CD4-positive, alpha-beta T cell treated with Interleukin-17A for 1 hour (primary cell): ENCODE measurements at regions not wholly inside any gene's neighbourhood (a gene's known extent, or its start where the extent isn't known, plus 50 kb on each side); places are given as distances from the start of the nearest gene placed in this dataset.

Experiments used
- DNase-seq: peaks from one replicate; pipeline ENCODE4 v3.0.0-alpha.2; 2020

- no peak for DNase-seq
Measured at GRCh38 chr9:108168236-108168850, 678.8 kb upstream of the KLF4 start.

DNA sequence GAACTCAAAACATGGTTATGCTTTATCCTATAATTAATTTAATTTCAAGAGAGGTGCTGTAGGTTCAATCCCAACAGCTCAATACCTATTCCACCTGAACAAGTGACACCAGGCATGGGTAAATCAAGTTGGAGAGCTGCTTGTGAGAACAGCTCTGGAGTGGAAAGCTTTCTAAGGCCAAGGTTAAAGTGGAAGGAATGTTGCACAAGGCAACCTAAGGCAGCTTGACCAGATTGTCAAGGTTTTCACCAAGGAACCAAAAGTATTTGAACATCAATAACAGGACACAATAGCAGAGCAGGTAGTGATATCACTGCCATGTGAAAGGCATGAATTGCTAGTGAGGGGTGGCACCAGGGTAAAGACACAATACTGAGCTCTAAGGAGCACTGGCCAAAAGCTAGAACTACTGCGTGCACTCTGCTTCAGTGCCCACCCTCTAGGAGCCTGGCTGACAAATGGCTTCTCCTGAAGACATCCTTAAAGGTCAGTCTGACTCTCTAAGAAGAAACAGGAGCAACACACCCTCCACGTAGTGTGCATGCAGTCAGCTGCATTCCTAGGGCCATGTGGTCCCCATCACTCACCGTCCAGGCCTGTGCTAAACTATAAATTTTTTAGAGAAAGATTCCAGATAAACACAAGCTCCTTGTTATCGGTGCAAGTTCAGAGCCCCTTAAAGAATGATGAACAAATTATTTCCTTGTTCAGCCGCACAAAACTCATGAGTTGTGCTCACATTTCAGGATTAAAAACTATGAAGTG is 677.7 kb upstream of the KLF4 start:
- no peak for DNase-seq

- no peak for DNase-seq
Measured at GRCh38 chr9:108166519-108166918, 677.0 kb upstream of the KLF4 start.

- no peak for DNase-seq
Measured at GRCh38 chr9:108163321-108164005, 673.9 kb upstream of the KLF4 start.

- no peak for DNase-seq
Measured at GRCh38 chr9:108162664-108163063, 673.1 kb upstream of the KLF4 start.

DNA sequence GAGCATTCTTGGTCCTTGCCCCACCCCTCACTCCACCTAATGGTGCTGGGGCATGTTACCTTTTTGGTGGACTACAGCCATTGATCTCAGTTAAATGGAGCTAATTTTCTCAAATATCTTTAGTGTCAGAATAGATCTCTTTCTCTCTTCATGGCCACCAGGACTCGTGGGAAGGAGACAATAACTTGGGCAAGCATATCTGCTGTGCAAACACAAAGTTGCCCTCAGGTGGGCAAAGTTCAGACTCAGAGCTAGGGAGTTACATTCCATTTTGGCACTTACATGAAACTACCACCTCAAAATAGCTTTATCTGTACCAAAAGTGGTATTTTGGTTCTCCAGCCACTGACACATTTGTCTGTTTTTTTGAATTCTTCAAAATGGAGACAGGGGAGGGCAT is 671.9 kb upstream of the KLF4 start:
- DNase-seq = no peak

DNA sequence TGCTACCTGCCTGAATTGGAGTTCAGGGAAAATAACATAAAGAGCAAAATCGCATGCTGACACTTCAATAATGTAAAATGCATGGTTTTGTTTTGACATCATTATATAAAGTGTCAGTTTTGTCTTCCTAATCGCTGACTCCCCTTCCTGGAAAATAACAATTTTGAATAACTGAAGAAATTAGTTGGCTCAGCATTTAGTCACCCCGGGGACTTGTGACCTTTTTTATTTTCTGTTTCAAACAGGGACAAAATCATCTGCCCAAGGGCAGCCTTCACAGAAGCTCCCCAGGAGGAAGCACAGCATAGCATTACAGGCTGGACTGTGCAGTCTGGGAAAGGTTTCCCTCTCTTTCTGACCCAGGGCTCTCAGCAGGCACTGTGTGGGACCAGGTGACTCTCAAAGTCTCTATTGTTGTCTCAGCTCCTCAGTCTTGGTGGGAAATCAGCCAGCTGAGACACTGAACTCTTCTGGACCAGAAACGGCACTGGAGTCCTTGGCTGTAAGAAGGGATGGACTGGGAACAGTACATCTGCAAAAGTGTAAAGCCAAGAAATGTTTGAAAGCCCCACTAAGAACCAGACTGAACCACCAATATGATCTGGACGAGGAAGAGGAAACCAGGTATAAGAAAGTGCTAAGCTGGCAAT is 671.3 kb upstream of the KLF4 start:
- no peak for DNase-seq

DNA sequence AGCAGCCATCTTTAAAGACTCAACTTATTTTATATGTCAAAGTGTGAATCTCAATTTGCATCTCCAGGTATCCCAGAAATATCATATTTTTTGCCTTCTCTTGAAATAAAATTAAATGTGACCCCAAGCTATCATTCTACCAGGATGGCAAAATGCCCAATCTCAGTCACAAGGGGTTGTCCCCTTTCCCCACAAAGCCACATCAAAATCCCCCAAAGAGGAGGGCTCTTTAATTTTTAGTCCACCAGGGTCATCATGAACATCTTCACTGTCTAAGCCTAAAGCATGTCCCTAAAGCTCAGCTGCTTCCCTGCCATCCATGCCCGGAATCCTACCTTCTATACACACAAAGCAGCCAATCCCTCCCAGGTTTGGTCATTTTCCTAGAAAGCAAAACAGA is 670.5 kb upstream of the KLF4 start:
- no peak for DNase-seq

DNA sequence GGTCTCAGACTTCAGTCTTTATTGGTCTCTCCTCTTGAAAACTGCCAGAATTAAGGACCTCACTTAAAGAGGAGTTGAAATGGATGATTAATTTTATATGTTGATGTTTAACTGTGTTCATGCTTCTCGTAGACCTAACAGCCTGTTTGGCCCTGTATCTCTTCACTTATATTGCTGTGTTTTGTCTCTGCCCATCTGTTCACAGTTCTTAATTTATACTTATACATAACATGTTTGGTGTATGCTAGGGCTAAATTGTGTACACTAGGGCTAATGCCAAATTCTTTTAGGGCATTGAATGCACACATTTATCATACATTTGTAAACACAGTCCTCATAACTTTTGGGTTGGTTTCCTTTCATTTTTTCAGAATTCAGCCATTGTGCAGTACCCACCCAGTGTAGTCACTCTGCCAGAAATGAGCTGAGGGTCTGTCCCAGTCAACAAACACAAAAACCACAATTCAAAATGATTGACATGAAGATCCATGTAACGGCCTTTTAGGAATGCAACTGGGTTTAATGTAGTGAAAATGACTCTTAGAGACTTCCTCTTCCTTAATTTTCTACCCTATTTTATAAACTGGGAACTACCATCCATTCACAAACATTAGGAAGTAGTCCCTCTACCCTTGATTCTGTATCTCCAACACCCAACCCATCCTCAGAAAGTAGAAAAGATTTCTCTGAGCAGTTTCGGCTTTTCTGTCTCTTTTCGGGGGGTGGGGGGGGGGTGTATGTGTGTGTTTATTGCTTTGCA is 668.8 kb upstream of the KLF4 start:
- DNase-seq = no peak

DNA sequence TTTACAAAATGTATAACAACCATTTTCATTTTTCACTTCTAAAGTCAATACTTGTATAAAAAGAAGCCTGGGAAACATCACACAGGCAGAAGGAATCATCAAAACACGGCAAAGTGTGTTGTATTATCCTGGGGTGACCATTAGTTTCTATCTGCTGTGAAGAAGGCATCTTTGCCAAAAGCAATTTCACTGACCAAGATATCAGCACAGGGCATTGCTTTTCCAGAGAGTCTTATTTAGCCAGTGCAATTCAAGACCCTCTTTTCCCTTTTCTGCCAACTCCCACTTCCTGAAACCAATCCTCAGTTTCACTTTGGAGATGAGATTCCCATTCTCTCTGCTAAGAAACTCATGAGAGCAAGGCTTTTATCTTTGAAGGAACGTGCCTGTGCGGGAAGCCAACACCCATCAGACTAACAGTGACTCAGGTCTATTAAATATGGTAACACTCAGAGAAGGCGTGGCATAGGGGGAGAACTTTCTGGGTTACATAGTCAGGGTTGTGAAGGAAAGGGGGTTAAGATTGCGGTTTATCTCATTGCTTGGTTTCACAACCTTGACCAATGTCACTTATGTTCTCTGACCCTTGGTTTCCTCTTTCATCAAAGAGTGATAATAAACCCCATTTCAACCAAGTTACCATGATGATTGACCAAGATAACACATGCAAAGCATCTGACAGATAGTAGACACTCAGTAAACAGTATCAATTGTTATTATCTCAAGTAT is 666.9 kb upstream of the KLF4 start:
- DNase-seq = no peak

DNA sequence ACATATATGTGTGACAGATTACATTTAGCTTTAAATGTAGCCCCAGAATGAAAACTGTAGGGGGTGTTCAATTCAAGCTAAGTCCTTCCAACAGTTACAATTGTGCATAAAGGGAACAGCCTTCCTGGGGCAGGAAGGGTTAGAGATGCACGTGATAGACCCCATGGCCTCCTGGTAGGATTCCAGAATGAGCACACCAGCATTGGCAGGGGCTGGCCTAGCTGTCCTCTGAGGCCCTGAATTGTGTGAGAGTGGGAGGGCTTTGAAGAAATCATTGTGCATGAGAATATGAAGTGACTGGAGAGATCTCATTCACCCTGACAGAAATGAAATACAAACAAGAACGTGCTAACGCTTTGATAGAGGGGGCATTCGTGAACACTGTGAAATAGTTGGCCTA is 663.8 kb upstream of the KLF4 start:
- no peak for DNase-seq

DNA sequence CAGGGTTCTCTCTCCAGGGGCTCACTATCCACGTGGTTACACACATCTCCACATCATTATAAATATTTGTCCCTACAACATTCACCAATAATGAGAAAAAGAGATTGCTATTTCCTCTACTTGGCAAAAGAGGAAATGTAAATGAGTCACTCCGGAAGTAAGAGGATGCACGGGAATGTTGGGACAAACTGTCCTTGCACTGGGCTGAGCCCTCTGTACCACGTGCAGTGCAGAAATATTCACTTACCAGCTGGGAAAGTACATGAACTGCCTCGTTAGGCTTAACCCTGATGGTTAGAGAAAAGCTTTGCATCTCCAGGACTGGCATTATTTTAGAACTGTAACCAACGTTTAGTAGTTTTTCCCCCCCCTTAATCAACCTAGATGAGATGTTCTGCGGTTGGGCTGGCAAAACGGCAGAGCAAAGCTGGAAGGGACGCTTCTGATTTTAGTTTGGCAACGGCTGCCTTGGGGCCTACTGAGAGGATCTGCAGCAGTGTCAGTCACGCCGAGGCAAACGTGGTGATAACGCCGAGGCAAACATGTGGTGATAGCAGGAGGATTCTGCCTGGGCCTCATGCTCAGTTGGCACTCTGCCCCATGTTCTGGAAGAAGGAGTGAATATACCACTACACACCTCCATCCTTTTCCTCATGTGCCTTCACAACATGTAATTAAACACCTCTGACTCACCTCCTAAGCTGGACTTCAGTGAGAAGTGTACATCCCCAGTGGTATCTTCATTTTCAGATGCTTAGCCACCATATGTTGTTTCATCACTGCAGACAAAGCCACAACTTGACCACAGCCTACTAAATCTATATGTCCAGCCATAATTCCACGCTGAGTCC is 661.4 kb upstream of the KLF4 start:
- DNase-seq = no peak

GRCh38 chr9:108149326-108149725 is 659.8 kb upstream of the KLF4 start:
- DNase-seq = no peak

DNA sequence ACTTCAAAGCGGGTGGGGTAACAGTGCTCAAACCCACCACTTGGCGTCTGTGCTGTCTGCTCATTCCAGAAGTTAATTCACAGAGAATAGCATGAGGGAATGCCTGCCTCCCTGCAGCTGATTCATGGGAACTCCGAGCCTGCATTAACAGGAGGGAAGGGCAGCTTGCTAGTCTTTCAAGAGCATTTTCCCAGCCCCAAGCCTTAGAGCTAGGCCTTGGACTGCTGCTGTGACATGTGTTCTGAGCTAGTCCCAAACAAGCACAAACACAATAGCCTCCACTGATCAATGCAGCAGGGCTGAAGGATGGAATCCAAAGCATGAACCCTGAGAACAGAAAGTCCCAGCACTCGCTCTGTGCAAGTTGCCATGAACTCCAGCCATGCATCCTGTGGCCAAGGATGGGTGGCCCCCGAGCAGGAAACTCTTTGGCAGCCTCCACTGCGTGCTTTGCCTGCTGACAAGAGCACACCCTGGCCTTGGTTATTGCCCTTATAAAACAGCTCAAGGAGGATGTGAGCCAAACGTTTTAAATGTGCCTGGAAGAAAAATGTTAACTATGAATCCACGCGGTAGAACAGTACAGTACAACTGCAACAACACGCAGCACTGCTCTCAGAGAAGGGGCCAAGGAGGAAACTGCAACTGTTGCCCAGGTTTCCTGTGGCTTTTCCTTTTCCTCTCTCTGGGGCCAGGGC is 653.1 kb upstream of the KLF4 start:
- no peak for DNase-seq

- DNase-seq = no peak
Measured at GRCh38 chr9:108142142-108142503, 652.6 kb upstream of the KLF4 start.

GRCh38 chr9:108139900-108140299 is 650.3 kb upstream of the KLF4 start:
- no peak for DNase-seq

DNA sequence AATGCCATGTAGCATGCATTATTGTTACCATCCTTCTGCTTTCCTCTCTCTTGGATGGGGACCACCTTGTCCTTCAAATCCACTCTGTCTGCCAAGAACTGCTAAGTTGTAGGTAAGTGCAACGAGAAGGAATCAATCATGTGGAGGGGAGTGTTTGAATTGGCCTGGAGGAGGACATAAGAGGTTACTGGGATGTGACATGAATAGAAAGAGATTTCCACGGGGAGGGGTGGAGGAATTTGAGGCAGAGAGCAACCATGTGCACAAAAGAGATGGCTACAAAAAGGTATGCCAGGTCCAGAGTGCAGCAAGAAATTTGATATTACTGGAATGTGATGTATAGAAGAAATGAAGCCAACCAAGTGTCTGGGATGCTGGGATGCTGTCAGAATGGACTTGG is 648.9 kb upstream of the KLF4 start:
- DNase-seq = no peak

- no peak for DNase-seq
Measured at GRCh38 chr9:108136656-108137055, 647.1 kb upstream of the KLF4 start.

DNA sequence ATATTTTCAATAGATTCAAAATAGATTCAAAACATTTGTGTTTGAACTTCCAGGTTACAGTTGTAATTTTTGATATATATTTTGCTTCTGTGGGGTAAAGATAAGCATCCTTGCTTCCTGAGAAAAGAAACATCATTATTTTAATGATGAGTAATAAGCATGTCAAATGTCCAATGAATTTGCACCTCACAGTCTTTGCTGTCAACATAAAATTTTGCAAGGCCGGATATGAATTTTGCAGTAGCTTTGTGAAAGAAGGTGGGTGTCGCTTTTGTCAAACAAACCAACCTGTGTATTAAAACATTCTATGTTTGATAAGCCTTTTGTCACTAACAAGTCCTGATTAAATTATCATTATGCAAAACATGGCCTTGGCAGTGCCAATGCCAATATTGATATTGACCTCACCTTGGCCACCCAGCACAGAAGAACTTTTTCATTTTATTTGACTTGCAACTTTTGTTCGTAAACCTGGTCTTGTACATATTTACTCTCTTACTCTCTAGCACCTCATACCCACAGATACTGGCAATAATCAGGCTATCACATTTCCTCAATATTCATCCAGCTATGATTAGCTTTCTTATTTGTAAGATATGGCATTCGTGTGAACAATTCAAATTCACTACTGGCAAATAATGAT is 645.0 kb upstream of the KLF4 start:
- no peak for DNase-seq

GRCh38 chr9:108133680-108134079 is 644.1 kb upstream of the KLF4 start:
- DNase-seq = no peak
